ENCODE measurements at regions not wholly inside any gene's neighbourhood (a gene's known extent, or its start where the extent isn't known, plus 50 kb on each side); places are given as distances from the start of the nearest gene placed in this dataset.
"Not testable (repeated sequence)": the region's sequence is repeated elsewhere in the genome, so short reads cannot be mapped to it uniquely, and the experiment has no call there.

DNA sequence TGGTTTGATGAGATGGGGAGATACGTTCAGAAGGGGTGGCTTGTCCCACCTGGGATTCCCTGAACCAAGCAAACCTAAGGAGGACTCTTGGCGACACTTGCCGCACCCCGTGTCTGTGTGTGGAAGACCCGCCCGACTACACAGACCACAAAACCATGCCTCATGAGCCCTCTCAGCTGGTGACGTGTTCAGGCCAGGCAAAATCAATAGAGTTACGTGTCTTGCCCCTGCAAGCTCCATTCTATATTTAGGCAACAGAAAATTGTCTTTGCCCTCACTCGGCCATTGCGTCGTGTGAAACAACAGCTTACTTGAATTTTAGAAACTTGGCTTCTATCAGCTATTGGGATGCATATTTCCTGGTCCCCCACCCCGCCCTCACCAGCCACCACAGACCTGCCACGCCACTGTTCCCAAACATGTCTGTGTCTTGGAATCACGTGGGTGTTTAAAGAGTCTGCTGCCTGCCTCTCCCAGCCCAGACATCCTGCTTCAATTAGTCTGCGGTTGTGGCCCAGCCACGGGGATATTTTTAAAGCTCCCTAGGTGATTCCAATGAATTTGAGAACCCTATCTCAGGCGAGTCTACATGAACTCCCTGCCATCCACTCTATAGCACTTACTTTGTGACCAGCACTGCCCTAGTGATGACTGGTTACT, 279.2 kb upstream of the EXOC2 start:
- FAIRE-seq (no peak), DNase-seq (ENCODE audit: extremely low spot score, insufficient read length, low read depth) (no peak)

DNA sequence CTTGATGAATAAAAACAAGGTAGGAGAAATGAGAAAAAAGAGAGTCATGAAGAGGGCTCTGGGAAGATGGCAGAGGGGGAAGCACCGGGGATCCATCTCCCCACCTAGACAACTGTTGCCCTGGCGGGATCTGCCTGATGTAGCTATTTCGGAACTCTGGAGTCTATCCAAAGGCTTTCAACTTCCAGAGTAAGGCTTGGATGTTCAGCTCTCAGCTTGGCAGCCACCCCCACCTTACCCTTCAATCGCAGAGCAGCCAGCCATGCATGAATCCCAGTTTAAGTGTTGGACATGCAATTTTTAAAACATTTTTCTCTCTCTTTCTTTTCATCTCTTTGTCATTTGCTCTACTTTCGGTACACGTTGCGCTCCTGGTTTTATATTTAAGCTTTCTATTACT, 275.9 kb upstream of the EXOC2 start:
- FAIRE-seq (no peak), DNase-seq (ENCODE audit: extremely low spot score, insufficient read length, low read depth) (no peak)

DNA sequence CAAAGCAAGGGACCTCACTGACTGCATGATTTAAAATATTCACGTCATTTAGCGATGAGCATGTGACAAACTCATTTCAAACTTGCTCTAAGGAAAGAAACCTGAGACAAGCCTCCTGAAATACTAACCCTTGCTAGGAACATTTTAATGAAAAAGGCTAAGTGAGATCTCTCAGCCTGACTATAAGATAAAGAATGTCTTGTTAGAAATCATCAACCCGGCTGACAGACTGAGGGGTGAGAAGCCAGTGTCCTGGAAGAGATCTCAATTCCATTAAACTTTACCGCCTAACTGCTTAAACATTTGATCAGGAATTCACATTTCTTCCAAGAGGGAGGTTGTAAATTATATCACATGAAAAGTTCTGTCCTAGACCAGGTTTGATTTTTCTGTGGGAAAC, 274.8 kb upstream of the EXOC2 start:
- DNase-seq (ENCODE audit: extremely low spot score, insufficient read length, low read depth), result no peak

DNA sequence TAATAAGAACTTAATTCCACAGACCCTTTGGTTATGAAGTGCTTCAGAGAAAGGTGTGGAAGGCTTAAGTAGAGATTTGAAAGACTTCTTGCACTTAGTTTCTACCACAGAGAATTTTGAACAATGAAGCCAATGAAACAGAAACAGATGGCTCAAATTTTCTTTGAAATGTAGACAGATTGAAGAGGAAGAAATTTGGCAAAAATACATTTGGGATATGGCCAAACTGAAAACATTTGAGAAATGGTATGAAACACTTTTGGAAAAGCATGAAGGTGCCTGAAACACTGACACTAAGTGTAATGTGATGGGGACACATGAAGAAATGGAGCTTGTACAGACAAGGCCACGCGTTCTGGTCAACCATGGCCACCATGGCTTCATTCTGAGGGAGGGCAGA, 272.4 kb upstream of the EXOC2 start:
- FAIRE-seq, result no peak
- DNase-seq (ENCODE audit: extremely low spot score, insufficient read length, low read depth), result no peak

More for the DNA sequence above, 274.8 kb upstream of the EXOC2 start:
- FAIRE-seq, result no peak

DNA sequence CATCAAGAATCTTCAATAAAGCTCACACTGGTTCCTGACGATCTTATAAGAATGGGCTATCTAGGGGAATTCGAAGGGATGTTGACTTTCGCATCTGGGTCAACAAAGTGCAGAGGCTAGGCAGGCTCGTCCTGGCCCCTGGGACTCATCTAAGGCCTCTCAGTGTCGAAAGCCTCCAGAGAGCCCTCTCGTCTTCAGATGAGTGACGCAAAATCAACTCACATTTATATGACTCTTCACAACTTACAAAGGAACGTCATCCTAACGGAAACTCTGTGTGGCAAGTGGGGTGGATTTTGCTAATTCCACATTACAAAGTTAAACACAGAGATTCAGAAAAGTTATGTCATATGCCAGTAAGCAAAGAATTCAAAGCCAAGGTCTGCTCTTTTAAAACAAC, 270.5 kb upstream of the EXOC2 start:
- no peak for FAIRE-seq
- DNase-seq (ENCODE audit: extremely low spot score, insufficient read length, low read depth), result no peak

DNA sequence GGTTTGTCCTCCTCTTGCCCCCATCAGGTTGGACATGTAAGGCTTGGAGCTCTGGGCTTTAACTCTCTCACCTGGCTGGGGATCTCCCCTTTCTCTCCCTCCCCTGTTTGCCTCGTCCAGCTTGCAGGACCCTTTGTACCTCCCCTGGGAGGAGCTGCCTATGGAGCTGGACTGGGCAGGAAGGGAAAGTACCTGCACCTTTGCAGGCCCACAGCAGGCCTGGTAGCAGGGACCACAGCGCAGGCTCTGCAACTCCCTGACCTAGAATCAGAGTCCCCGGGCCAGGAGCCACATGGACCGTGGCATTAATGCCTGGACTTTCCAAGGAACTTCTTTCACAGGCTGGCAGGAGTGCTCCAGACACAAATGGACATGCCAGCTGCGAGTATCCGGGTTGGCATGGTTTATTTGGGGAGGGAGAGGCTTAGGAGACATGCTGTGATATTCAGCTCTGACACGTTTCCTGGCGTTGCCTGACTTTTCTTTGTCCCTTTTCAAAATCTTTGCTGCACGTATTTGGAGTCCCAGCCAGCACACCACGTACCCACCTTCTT, 268.5 kb upstream of the EXOC2 start:
- FAIRE-seq (no peak), DNase-seq (ENCODE audit: extremely low spot score, insufficient read length, low read depth) (no peak)

DNA sequence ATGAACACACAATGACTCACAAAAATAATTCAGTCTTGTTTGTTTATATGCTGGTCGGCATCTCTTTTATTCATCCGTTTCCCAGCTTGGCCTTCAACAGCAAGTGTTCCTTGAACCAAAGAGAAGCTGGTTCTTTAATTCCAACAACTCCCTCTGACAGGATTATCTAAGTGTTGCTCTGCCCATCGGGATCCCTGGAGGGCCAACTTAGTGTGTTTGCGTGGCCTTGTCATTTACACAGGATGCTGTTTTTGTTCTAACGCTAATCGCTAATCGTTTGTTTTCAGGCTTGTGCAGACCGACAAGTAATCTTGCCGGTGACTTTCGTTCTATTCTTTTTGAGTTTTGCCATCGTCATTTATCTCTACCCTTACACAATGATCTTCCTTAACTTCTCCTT, 267.4 kb upstream of the EXOC2 start:
- DNase-seq (ENCODE audit: extremely low spot score, insufficient read length, low read depth), result no peak
- no peak for FAIRE-seq

DNA sequence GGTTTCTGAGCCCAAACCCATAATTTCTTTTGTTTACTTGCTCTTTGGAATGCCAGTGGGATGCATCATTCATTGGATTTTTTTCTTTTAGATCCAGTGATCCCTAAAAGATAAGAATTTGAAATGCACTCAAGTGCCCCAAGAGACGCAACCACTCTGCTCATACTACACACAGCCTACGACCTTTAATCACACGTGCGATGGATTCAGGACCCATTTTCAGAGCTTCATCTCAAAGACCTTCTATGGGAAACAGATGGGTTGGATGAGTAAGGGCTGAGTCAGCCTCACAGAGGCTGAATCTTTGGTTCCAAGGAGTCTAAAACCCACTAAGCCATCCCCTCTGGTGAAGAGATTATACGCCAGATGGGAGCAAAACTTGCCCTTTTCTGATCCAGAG, 265.5 kb upstream of the EXOC2 start:
- DNase-seq (ENCODE audit: extremely low spot score, insufficient read length, low read depth), result no peak
- no peak for FAIRE-seq

DNA sequence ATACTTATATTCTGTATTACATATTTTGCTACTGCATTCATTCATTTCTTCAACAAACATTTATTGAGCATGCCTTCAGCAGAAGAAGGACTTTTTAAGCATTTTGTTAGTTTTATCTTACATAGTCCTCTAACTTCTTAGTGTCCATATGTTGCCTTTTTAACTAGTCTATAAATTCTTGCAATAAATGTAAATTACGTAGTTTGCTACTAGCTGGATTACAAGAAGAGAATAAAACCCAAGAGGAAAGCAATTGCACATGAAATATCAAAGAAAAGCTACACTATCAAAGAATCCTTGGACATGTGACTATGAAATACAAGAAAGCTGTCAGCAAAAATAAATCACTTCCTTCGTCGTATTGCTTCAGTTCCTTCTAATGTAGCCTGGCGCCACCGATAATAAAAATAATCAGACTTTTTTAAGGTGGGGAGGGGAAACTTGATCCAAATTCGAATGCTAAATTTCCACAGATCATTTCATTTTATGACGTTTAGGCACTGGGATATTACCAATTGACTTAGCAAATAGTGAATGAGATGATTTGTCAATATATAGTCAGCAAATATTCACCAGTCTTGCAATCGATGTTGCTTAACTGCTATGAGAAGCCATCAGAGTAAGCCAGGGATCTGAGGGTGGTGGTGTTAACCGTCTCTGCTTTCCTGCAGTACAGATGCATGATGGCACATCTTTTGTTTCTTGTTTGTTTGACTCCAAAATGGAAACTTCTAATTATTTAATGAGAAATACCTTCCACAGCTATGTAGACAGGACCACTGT, 258.7 kb upstream of the EXOC2 start:
- no peak for DNase-seq (ENCODE audit: extremely low spot score, insufficient read length, low read depth)
- no peak for FAIRE-seq

DNA sequence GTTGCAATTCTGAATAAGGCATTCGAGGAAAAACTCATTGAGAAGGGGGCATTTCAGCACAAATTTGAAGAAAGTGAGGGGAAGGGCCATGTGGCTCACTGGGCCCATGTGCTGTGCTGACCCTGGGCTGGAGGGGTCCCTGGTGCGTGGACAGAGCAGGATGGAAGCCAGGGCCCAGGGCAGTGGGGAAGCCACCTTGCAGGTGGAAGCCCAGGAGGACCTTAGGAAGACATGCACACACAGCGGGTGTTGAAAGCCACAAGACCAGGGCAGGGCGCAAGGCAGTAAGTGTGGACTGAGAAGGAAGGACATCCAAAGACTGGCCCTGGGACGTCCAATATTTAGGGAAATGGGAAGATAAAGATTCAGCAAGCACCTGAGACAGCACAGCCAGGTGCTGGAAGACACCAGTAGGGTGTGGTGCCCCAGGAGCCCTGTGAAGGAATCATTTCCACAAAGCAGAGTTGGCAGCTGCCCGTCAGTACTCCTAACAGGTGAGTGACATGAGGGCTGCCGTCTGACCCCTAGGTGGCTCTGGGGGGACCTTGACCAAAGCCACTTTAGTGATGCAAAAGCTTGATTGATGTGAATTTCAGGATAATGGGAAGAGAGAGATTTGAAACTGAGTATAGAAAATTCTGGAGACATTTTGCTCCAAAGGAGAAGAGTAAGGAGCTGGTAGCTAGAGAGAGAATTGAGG, 254.4 kb upstream of the EXOC2 start:
- no peak for DNase-seq (ENCODE audit: extremely low spot score, insufficient read length, low read depth)
- FAIRE-seq, result no peak

DNA sequence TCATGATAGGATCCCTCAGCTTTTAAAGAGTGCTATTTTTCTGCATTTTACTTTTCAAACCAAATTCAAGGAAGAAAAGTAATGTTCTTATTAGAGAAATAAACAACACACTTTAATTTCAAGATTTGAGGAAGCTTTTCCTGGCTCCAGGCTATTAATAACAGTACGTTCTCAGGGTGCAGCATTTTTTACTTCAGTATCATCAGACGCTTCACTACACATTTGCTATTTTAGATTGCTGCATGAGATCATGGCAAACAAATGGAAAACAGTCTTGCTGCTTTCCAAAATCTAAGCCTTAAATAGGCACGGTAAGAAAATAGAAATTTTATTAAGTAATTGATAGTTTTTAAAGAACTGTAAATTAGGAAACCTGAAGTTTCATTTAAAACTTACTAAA, 253.6 kb upstream of the EXOC2 start:
- no peak for FAIRE-seq
- no peak for DNase-seq (ENCODE audit: extremely low spot score, insufficient read length, low read depth)

DNA sequence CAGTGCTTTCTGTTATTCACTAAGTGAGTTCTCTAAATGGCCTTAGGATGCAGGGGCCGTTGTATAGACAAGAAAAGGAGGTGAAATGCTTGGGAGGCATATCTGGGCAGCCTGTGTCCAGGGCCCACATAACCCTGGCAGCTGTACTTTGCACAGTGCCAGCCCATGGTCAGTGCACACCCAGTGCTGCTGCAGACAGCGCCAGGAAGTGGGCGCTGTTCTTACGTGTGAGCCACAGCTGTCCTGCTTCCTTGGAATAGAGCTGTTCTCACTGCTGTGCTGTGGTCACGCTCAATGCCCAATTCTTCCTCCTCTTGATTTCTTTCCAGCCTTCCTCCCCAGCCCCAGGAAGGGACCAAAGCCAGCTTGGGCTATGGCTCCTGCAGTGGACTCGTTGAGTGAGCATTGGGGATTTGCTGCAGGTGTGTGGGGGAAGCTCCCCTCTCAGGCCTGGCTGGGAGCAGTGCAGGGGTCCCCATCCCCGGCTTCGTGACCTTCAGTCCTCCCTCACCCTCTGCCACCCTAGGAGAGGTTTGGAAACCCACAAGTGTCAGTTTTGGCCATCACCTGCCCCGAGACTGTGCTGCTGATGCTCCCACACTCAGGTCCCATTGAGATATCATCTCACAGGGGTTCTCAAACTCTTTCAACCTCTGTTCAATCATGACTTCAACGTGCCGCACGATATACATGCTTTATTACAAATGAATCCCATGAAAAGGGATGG, 246.8 kb upstream of the EXOC2 start:
- FAIRE-seq (no peak), DNase-seq (ENCODE audit: extremely low spot score, insufficient read length, low read depth) (no peak)

DNA sequence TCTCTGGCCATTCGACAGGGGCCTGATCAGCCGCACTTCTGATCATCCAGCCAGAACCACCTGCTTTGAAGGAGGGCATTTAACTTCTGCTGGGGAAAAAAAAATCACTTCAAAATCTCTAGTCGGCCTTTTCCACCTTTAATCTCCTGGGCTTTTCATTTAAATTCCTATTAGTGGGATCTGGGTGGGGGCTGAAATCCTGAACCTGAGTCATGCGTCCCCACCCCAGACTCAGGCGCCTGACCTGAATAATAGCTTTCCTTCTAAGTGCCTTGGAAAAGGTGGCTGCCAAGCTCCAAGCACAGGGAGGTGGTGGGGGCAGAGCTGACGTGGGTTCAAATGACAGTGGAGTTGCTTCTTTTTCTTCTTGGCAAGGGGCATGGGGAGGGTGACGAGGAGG, 246.0 kb upstream of the EXOC2 start:
- DNase-seq (ENCODE audit: extremely low spot score, insufficient read length, low read depth) (no peak), FAIRE-seq (no peak)

DNA sequence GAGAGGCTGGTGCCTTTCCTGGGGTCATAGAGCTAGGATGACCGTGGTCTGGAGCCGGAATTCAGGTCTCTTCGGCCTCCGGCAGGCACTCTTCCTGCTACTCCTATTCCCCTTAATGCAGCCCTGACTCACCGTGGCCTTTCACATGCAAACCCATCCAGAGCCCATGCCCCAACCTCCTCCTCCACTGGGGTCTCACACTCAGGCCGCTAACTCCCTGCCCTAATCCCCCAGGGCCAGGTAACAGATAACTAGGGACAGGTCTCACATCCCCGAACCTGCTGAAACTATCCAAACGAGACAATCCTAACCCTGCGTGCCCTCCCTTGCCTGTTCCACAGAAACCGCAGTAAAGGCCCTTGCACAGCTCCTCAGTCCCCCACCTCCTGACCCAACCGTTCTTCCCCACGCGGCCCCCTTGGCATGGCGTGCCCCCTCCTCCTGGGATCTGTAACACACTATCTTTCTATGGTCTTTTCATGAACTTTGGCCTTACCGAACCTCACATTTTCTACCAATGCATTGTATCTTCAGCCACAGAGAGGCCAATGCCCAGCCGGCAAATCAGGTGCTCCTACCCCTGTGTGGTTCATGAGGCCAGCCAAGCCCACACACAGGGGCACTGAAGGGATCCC, 245.4 kb upstream of the EXOC2 start:
- no peak for DNase-seq (ENCODE audit: extremely low spot score, insufficient read length, low read depth)
- no peak for FAIRE-seq

DNA sequence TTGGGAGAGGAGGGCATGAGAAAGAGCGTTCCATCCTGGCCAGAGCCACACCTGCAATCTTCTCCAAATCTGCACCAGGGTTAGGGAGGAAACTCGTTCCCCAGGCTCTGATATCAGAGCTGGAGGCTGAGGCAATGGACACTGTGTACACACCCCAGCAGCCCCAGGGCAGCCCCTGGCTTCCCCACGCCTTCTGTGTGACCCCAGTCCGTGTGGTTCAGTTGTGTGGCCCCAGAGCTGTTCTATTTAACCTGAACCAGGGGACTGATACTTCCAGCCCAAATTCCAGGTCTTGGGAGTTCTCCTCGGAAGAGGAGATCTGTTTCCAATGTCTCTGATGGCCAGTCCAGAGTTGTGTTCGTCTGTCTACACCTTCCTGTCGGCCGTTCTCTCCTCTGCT, 242.6 kb upstream of the EXOC2 start:
- FAIRE-seq (no peak), DNase-seq (ENCODE audit: extremely low spot score, insufficient read length, low read depth) (no peak)

DNA sequence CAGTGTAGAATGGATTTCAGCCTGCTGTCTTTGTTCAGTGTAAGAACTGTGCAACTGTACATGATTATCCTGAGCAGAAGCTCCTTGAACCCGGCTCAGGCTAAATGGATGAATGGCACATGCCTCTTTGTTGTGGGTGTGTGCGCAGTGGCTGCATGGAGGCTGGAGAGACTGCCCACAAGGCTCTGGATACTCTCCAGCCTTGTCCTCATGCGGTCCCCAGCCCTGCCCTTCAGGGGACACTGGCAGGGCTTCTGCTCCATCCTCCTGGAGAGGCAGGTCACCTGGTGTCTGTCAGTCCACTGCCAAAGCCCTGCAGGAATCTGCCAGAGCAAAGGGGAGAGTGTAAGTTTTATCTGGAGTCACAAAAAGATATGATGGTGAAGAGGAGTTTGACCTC, 241.7 kb upstream of the EXOC2 start:
- DNase-seq (ENCODE audit: extremely low spot score, insufficient read length, low read depth) (no peak), FAIRE-seq (no peak)

DNA sequence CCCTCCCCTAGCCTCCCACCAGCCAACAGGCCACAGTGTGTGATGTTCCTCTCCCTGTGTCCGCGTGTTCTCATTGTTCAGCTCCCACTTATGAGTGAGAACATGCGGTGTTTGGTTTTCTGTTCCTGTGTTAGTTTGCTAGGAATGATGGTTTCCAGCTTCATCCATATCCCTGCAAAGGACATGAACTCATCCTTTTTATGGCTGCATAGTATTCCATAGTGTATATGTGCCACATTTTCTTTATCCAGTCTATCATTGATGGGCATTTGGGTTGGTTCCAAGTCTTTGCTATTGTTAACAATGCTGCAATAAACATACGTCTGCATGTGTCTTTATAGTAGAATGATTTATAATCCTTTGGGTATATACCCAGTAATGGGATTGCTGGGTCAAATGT, 239.0 kb upstream of the EXOC2 start:
- not testable (repeated sequence) for DNase-seq (ENCODE audit: extremely low spot score, insufficient read length, low read depth); FAIRE-seq

DNA sequence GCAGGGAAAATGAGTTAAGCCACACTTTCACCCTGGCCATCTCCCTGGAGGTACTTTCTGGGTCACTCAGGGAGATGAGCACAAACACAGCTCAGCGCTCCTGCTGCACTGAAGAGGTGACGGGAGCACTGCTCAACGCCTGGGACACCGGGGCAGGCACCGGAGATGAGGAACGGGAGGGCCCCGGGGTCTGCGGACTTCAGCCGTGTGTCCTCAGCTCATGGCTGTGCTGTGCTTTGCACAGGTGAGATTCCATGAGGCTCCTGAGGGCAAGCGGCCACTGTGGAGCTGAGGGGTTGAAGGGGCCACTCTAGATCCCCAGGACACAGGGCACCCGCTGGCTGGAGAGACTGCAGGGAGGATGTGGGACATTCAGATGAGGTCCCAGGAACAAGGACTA, 234.2 kb upstream of the EXOC2 start:
- FAIRE-seq, result no peak
- no peak for DNase-seq (ENCODE audit: extremely low spot score, insufficient read length, low read depth)

DNA sequence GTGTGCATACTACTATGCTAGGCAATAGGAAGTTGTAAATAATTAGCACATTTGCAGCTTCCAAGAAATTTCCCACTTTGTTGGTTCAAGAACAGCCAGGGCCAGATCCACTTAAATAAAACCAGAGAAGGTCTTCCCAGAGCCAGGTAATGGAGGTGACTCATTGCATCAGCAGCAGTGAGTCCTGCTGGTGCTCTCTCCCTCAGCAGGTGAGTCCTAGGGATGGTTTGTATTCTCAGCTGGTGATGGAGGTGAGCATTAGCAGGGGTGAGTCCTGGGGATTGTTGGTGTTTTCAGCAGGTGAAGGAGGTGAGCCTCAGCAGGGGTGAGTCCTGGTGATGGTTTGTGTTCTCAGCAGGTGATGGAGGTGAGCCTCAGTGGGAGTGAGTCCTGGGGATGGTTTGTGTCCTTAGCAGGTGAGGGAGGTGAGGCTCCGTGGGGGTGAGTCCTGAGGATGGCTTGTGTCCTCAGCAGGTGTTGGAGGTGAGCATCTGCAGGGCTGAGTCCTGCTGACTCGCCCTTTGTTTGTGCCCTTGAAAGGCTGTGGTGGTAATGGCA, 232.8 kb upstream of the EXOC2 start:
- DNase-seq (ENCODE audit: extremely low spot score, insufficient read length, low read depth), result no peak
- FAIRE-seq, result no peak

DNA sequence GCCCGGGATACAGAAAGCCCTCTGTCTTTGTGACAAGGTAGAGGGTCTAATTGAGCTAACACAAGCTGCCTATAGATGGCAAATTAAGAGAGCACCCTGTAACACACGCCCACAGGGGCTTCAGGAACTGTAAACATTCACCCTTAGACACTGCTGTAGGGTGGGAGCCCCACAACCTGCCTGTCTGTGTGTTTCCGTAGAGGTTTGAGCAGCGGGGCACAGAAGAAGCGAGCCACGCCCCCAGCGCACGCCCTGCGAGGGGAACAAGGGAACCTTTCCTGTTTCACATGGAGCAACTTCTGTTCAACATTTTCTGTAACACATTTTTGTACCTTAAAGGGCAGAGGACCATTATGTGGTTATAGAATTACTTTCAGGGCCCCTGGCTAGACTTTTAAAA, 231.7 kb upstream of the EXOC2 start:
- no peak for FAIRE-seq
- no peak for DNase-seq (ENCODE audit: extremely low spot score, insufficient read length, low read depth)

Data from GM18507 (cell line).